ENCODE measurements at regions not wholly inside any gene's neighbourhood (a gene's known extent, or its start where the extent isn't known, plus 50 kb on each side); places are given as distances from the start of the nearest gene placed in this dataset.

- TF ChIP-seq FOXP2 (optimal IDR thresholded peaks at IDR 0.05; ENCODE audit: borderline replicate concordance, extremely low read depth, extremely low read length, insufficient read depth): no peak
- no peak for TF ChIP-seq TAF1 (IDR thresholded peaks at IDR 0.05; ENCODE audit: borderline replicate concordance, insufficient read depth, low read length)
- TF ChIP-seq SIN3A (IDR thresholded peaks at IDR 0.05; ENCODE audit: borderline replicate concordance, insufficient read depth, low read length): no peak
- no peak for TF ChIP-seq POLR2AphosphoS5 (IDR thresholded peaks at IDR 0.05; ENCODE audit: low read depth, low read length)
- TF ChIP-seq REST (IDR thresholded peaks at IDR 0.05; ENCODE audit: insufficient read depth in 1 of 2, low read depth in 2 of 2, low read length in 2 of 2): no peak
Observed at GRCh38 chr13:21228738-21229137, 52.3 kb downstream of the MRPL57 start.

GRCh38 chr13:21229241-21230024, 53.0 kb downstream of the MRPL57 start:
- no peak for TF ChIP-seq TAF1 (IDR thresholded peaks at IDR 0.05; ENCODE audit: borderline replicate concordance, insufficient read depth, low read length)
- TF ChIP-seq REST (IDR thresholded peaks at IDR 0.05; ENCODE audit: insufficient read depth in 1 of 2, low read depth in 2 of 2, low read length in 2 of 2): no peak
- no peak for TF ChIP-seq POLR2AphosphoS5 (IDR thresholded peaks at IDR 0.05; ENCODE audit: low read depth, low read length)
- no peak for TF ChIP-seq SIN3A (IDR thresholded peaks at IDR 0.05; ENCODE audit: borderline replicate concordance, insufficient read depth, low read length)
- no peak for TF ChIP-seq FOXP2 (optimal IDR thresholded peaks at IDR 0.05; ENCODE audit: borderline replicate concordance, extremely low read depth, extremely low read length, insufficient read depth)

DNA sequence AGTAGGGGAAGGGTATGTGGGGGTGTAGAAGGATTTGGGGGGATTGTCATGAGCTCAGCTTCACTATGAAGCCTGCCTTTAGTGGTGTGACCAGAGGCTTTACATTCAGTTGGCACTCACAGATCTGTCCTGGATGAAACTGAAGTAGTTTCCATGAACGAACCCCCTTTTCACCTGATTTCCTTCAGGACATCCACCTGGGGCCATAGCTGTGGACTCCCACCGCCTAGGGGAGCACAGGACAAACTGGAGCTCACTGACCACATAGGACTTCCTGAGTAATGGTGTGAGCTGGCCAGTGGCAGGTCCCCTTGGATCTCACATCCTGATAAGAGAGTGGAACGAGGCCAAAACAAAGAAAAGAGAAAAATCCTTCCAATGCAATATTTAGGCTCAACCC, 54.1 kb downstream of the MRPL57 start:
- TF ChIP-seq REST (IDR thresholded peaks at IDR 0.05; ENCODE audit: insufficient read depth in 1 of 2, low read depth in 2 of 2, low read length in 2 of 2) (no peak), FOXP2 (optimal IDR thresholded peaks at IDR 0.05; ENCODE audit: borderline replicate concordance, extremely low read depth, extremely low read length, insufficient read depth) (no peak), TAF1 (IDR thresholded peaks at IDR 0.05; ENCODE audit: borderline replicate concordance, insufficient read depth, low read length) (no peak), SIN3A (IDR thresholded peaks at IDR 0.05; ENCODE audit: borderline replicate concordance, insufficient read depth, low read length) (no peak), POLR2AphosphoS5 (IDR thresholded peaks at IDR 0.05; ENCODE audit: low read depth, low read length) (no peak)

DNA sequence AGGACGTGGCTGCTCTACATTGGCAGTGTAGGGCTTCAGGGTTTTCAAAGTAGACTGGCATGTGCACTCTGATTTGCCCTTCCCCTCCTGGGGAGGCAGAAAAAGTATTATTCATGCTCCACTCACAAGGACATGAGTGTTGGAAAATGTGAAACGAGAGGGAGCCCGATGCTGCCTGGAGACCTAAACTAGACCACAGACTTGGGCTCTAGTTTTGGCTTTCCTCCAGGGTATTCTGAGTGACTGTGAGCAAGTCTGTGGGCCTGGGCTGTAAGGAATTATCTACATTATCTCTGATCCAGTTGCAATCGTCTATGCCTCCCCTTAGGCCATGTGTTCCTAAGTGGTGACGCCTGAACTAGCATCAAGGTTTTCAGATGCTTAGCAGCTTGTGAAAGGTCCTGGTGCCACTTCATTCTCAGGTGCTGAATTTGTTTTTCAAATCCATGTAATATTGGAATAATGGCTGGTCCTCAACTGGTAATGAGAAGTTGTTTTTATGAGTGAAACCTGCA, 55.0 kb downstream of the MRPL57 start:
- no peak for TF ChIP-seq REST (IDR thresholded peaks at IDR 0.05; ENCODE audit: insufficient read depth in 1 of 2, low read depth in 2 of 2, low read length in 2 of 2)

DNA sequence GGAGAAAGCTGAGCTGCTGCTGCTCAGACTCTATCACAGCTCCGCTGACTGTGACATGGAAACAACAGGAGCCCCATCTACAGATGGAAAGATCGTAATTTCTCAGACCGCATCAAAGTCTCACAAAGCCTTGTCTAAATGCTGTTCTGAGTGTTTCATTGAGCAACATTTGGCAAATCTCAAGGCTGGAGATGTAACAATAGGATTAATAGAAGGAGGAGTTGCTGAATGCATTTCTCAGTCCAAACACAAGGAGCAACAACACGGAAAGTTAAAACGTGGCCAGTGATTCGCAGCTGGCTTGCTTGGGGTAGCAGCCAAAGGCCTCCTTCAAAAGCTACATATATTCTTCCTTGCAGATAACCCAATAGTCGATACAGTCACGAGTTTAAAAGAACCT, 55.7 kb downstream of the MRPL57 start:
- no peak for TF ChIP-seq TAF1 (IDR thresholded peaks at IDR 0.05; ENCODE audit: borderline replicate concordance, insufficient read depth, low read length)
